HG03558 (cell line): ENCODE measurements at regions not wholly inside any gene's neighbourhood (a gene's known extent, or its start where the extent isn't known, plus 50 kb on each side); places are given as distances from the start of the nearest gene placed in this dataset.
"Not testable (repeated sequence)": the region's sequence is repeated elsewhere in the genome, so short reads cannot be mapped to it uniquely, and the experiment has no call there.

ENCODE experiments used
- ATAC-seq: cut with Tn5 transposase; IDR thresholded peaks from one replicate; pipeline ENCODE4 v1.9.1; 2021; ENCODE audit warnings: moderate number of reproducible peaks; ENCODE audit not compliant: unreplicated experiment; ENCODE audit errors: extremely low read depth

GRCh38 chr6:86489042-86489441 is 448.3 kb upstream of the HTR1E start:
- ATAC-seq, result not testable (repeated sequence)

GRCh38 chr6:86487660-86488221 is 449.6 kb upstream of the HTR1E start:
- ATAC-seq, result no peak

GRCh38 chr6:86478316-86478715 is 459.0 kb upstream of the HTR1E start:
- not testable (repeated sequence) for ATAC-seq

GRCh38 chr6:86477500-86478148 is 459.7 kb upstream of the HTR1E start:
- no peak for ATAC-seq

- ATAC-seq, result no peak
These were observed 461.0 kb upstream of the HTR1E start for GRCh38 chr6:86476311-86476710.

- ATAC-seq, result no peak
These were observed 463.2 kb upstream of the HTR1E start for GRCh38 chr6:86474081-86474480.

DNA sequence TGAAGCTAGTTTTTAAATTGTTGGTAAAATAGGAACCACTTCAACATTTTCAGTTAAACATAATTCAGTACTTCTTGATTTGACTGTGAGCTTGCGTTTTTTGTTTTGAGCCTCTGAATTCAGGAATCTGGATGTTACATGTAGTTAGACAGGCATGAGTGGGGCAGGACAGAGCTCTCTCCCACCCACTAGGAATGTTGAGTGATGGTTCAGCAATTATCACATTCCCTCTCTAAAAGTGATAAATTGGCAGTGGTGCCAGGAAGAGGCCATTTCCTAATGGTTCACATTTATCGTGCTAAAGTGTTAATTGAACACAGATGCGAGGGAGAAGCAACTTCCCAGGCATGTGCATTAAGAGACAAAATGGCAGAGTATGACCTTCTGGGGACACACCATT is 465.5 kb upstream of the HTR1E start:
- ATAC-seq, result no peak

- no peak for ATAC-seq
These were observed 477.4 kb upstream of the HTR1E start for GRCh38 chr6:86459978-86460377.

DNA sequence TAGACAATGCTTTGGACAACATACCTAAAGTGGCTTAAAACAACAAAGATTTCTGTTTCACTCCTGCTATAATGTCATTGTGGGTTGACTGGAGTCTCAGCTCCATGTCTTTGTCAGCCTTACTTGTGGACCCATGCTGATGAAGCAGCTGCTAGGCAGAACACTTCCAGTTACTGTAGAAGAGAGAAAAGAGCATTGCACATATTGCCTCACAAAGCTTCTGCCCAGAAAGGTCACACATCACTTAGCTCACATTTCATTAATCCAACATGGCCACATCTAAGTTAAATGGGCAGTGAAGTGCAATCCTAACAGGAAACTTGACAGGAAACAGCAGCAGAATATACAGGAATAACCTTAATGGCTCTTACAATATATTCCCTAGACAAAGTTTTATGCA is 480.5 kb upstream of the HTR1E start:
- ATAC-seq, result no peak

- no peak for ATAC-seq
These were observed 484.1 kb upstream of the HTR1E start for GRCh38 chr6:86453232-86453631.

DNA sequence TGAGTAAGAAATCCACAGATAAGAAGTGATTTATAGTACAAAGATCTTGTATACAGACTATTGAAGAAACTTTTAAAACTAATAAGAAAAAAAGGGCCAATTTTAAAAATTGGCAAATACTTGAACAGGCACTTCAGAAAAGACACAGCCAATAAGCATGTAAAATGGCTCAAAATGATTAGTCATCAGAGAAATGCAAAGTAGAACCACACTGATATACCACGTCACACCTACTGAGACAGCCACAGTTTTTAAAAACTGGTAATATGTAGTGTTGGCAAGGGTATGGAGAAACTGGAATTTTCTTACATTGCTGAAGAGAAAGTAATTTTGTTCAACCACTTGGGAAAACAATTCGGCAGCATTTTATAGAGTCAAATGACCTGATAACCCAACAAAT is 488.9 kb upstream of the HTR1E start:
- ATAC-seq, result no peak

DNA sequence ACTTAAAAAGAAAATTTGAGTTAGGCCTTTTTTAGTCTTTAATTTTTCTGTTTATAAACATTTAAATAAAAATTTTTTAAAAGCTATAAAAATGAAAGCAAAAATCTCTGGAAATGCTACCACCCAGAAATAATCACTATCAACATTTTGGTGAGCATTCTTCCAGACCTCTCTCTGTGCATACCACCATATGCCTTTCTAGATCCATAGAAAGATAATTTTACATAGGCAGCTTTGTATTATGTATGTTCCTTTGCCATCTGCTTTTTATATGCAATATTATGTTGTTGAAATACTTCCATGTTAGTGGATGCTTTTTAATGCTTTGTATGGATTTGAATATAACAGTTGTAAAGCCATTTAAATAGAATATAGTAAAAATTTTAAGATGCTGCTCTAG is 496.7 kb upstream of the HTR1E start:
- ATAC-seq, result no peak

DNA sequence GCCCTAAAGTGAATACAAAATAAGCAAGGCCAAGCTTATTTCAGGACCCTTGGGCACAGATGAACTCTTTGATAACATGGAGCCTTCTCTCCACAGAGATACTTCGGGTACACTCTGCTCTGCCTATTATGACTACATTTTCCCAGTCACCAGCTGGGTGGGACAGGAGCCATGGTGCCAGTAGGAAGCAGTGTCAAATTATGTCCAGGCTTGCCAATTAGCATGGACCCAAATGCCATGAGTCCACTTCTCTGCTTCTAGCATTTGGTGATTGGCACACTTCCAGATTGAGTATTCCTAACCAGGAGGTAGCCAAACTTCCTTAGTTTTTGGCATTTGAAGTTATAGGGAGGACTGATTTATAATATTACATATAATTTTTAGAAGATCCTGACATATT is 513.8 kb upstream of the HTR1E start:
- no peak for ATAC-seq

- no peak for ATAC-seq
These were observed 525.3 kb upstream of the HTR1E start for GRCh38 chr6:86412057-86412456.

DNA sequence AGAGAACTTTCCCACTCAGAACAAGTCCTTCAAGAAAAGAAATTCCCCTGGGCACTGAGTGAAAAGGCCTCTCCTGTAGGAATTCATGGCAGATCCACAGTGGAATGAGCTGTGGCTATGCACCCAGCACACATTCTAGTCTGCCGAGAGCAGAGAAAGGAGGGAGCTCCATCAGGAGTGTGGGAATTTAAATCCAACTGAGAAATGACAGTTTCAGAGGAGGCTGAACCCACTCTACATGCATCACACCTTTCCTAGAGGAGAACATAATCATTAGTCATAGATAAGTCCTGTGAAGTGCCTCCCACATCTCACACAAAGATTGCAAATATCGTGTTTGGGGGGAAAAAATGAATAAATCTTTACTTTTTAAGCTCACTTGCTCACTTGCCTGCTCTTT is 530.2 kb upstream of the HTR1E start:
- no peak for ATAC-seq

GRCh38 chr6:86392850-86393249 is 544.5 kb upstream of the HTR1E start:
- ATAC-seq, result not testable (repeated sequence)

- ATAC-seq, result no peak
These were observed 556.7 kb upstream of the HTR1E start for GRCh38 chr6:86380571-86381125.

GRCh38 chr6:86357877-86358276 is 579.5 kb upstream of the HTR1E start:
- no peak for ATAC-seq

DNA sequence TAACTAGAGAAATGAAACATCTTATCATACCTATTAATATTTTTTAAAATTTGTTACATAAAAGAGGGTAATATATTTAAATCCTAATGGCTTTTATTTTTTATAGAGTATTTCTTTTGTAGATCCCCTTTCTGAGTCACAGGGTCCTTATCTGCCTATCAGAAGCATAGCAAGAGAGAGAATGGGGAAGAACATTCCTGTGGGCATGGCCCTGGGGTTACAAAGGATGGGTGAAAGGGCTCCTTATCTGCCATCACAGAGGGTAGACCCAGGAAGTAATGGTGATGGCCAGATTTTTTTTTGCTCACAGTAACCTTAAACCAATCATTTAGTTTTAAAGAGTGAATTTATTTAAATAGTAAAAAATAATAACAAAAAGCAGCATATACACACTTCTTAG is 582.1 kb upstream of the HTR1E start:
- no peak for ATAC-seq

- ATAC-seq, result no peak
These were observed 605.4 kb upstream of the HTR1E start for GRCh38 chr6:86331919-86332318.

GRCh38 chr6:86331265-86331840 is 606.0 kb upstream of the HTR1E start:
- ATAC-seq, result no peak

GRCh38 chr6:86306210-86306609 is 631.1 kb upstream of the HTR1E start:
- no peak for ATAC-seq
